Activated T-cell treated with anti-CD3 and anti-CD28 coated beads, Interleukin-2, amount 50 U/mL, for 1 hour (primary cell): ENCODE measurements at regions not wholly inside any gene's neighbourhood (a gene's known extent, or its start where the extent isn't known, plus 50 kb on each side); places are given as distances from the start of the nearest gene placed in this dataset.
"Not testable (repeated sequence)": the region's sequence is repeated elsewhere in the genome, so short reads cannot be mapped to it uniquely, and the experiment has no call there.

Source experiments
- DNase-seq: peaks from one replicate; pipeline ENCODE4 v3.0.0-alpha.2; 2020

DNA sequence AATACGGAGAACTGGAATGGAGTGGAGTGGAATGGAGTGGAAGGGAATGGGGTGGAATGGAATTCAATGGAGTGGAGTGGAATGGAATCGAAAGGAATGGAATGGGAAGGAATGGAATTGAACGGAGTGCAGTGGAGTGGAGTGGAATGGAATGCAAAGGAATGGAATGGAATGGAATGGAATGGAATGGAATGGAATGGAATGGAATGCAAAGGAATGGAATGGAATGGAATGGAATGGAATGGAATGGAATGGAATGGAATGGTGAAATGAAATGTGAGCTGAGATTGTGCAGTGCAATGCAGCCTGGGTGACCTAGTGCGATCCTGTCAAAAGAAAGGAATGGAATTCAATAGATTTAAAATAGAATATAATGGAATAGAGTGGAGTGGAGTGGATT is 357.3 kb upstream of the WSB1 start:
- DNase-seq = not testable (repeated sequence)

DNA sequence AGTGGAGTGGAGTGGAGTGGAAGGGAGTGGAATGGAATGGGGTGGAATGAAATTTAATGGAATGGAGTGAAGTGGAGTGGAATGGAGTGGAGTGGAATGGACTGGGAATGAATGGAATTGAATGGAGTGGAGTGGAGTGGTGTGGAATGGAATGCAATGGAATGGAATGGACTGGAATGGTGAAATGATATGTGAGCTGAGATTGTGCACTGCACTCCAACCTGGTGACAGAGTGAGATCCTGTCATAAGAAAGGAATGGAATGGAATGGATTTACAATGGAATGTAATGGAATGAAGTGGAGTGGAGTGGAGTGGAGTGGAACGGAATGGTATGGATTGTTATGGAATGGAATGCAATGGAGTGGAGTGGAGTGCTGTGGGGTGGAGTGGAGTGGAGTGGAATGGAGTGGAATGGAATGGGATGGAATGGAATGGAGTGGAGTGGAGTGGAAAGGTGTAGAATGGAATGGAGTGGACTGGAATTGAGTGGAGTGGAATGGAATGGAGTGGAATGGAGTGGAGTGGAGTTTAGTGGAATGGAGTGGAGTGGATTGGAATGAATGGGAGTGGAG is 356.1 kb upstream of the WSB1 start:
- DNase-seq = not testable (repeated sequence)

DNA sequence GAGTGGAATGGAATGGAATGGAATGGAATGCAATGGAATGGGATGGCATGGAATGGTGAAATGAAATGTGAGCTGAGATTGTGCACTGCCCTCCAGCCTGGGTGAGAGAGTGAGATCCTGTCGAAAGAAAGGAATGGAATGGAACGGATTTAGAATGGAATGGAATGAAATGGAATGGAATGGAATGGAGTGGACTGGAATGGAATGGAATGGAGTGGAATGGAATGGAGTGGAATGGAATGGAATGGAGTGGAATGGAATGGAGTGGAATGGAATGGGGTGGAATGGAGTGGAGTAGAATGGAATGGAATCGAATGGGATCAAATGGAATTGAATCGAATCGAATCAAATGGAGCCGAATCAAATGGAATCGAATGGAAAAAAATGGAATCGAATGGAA is 354.2 kb upstream of the WSB1 start:
- DNase-seq = not testable (repeated sequence)

DNA sequence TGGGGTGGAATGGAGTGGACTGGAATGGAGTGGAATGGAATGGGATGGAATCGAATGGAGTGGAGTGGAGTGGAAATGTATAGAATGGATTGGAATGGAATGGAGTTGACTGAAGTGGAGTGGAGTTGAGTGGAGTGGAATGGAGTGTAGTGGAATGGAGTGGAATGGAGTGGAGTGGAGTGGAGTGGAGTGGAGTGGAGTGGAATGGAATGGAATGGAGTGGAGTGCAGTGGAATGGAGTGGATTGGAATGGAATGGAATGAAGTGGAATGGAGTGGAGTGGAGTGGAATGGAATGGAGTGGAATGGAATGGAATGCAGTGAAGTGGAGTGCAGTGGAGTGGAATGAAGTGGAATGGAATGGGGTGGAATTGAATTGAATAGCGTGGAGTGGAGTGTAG is 353.3 kb upstream of the WSB1 start:
- DNase-seq = not testable (repeated sequence)

DNA sequence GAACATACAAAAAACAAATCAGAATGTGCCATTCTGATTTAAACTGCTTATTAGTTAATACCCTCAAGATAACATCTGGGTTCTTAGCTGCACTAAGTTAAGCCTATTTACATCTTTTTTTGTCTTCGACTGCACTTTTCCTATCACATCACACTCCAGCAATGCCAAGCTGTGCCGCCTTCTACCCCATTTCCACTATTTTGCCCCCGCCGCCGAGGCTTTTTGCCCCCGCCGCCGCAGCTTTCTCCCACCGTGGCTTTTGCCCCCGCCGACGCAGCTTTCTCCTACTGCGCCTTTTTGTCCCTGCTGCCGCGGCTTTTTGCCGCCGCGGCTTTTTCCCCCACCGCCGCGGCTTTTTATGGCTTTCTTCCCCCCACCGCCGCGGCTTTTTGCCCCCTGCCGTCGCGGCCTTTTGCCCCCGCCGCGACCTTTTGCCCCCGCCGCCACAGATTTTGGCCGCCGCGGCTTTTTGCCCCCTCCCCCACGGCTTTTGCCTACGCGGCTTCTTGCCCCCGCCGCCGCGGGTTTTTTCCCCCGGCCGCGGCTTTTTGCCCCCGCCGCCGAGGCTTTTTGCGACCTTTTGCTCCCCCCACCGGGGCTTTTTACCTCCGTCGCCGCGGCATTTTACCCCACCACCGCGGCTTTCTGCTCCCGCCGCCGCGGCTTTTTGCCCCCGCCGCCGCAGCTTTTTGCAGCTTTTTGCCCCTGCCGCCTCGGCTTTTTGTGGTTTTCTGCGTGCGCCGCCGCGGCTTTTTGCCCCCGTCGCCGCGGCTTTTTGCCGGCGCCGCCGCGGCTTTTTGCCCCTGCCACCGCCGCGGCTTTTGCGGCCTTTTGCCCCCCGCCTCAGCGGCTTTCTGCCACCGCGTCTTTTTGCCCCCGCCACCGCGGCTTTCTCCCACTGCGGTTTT is 331.4 kb upstream of the WSB1 start:
- DNase-seq = no peak

DNA sequence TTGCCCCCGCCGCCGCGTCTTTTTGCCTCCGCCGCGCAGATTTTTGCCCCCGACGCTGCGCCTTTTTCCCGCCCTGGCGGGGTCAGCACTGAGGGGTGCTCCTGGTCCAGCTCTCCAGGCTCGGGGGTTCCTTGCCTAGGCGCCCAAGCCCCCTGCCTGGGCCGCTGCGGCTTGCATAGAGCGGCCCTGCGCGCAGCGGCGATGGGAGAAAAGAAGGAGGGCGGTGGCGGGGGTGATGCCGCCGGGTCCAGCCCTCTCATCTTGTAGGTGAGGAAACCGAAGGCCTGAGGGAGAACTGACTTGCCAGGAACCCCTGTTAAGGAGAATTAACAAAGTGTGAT is 330.8 kb upstream of the WSB1 start:
- DNase-seq = no peak

DNA sequence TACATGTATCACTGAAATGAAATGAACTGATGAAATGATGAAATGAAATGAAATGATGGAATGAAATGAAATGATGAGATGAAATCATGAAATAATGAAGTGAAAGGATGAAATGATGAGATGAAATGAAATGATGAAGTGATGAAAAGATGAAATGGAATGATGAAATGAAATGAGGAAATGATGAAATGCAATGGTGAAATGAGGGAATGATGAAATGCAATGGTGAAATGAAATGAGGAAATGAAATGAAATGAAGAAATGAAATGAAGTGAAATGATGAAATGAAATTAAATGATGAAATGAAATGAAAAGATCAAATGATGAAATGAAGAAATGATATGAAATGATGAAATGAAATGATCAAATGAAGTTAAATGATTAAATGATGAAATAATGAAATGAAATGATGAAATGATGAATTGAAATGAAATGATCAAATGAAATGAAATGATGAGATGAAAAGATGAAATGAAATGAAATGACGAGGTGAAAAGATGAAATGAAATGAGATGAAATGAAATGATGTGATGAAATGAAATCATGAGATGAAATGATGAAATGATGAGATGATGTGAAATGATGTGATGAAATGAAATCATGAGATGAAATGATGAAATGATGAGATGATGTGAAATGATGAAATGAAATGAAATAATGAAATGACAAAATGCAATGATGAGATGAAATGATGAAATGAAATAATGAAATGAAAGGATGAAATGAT is 327.9 kb upstream of the WSB1 start:
- DNase-seq = not testable (repeated sequence)

DNA sequence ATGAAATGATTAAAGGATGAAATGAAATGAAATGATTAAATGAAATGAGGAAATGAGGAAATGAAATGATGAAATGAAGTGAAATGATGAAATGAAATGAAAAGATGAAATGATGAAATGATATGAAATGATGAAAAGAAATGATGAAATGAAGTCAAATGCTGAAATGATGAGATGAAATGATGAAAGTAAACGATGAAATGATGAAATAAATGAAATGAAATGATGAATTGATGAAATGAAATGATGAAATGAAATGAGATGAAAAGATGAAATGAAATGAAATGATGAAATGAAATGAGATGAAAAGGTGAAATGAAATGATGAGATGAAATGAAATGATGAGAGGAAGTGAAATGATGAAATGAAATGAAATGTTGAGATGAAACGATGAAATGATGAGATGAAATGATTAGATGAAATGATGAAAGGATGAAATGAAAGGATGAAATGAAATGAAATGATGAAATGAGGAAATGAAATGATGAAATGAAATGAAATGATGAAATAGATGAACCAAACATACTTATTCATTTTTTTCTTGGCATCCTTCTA is 327.2 kb upstream of the WSB1 start:
- DNase-seq = not testable (repeated sequence)

DNA sequence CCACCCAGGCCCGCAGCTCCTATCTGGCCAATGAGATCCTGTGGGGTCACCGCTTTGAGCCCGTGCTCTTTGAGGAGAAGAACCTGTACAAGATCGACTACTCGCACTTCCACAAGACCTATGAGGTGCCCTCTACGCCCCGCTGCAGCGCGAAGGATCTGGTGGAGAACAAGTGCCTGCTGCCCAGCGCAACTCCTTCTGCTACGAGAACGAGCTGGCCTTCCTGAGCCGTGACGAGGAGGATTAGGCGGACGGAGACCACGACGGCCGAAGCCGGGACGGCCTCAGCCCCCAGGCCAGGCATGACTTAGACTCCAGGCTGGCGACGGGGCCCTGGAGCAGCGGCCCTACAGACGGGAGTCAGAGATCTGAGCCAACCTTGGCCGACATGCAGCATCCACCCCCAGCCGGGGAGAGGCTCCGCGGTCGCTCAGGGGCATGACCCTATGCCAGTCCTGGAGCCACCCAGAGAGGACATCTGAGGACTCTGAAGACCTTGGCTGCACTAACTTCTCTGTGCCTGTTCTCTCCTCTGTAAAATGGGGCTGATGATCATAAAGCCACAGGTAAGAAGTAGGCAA is 312.0 kb upstream of the WSB1 start:
- not testable (repeated sequence) for DNase-seq

DNA sequence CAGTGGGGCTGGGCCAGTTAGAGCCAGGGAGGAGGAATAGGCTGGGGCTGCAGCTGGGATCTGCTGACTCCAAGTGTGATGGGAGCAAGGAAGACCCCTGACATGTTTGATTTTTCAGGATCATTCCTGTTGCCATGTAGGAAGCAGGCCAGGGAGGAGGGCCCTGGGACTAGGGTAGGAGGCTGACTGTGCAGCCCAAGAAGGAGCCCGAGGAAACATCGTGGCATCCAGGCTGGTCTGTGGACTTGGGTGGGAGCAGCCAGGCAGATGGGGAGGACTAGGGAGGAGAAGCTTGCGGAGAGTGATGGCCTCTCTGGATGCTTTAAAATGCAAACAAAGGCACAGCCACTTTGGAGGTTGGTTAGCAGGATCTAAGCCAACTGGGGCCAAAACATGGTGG is 311.4 kb upstream of the WSB1 start:
- not testable (repeated sequence) for DNase-seq

DNA sequence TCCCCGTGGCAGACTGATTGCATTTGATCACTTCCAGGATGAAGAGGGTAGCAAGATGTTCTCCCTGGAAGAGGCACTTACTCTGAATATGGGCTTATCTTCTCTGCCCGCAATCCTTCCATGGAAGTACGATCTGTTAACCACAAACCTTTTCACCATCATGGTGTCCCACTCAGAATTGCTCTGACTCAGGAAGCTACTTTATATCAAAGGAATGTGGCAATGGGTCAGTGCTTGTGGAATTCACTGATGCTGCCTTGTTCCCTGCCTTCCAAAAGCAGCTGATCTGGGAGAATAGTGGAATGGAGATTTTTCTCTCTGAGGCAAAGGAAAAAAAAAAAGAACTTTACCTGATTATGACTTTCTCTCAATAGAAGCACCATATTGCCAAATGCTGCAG is 306.1 kb upstream of the WSB1 start:
- DNase-seq = not testable (repeated sequence)

DNA sequence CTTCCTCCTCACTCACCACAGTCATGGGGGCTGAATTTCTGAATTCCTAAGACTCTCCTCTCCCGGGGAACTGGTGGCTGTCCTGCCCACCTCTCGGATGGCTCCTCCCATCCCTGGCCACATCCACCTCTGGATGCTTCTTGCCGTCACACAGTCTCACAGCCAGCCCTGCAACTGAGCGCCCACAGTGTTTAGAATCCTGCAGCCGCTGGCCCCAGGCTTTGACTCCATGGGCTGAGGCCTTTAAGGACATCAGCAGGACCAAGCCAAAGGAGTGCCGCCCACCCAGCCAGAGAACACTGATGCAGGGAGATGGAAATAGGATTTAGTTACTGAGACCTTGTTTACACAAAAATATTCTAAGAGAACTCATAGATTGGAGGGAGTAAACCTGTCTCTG is 299.3 kb upstream of the WSB1 start:
- DNase-seq = not testable (repeated sequence)

DNA sequence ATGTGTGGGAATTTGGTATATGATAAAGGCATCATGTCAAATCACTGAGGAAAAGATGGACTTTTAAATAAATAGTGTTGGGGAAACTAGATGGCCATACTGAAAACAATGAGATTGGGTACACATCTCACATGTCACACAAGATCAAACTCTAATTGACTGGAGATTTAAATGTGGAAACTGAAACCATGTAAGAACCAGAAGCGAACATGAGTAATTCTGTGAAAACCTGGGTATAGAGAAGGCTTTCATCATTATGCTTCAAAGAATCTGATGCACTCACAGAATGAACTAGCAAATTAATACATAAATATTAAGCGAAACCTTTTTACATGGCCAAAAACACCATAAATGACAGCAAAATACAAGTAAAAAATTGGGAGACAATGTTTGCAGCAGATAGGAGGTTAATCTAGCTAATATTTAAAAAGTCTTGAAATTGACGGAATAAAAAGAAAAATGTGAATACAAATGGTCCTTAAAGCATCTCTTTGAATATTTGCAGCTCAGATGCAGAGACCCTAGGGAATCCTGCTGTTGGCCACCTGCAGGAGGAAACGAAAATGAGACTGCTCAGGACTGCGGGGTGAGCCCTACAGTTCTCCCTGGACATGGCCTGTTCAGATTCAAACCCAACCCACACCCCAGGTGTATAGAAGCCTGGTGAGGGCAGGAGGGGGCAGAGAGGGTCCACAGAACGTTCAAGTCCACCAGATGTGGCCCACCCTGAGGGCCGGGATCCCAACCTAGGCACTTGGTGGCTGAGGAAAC is 297.6 kb upstream of the WSB1 start:
- not testable (repeated sequence) for DNase-seq

DNA sequence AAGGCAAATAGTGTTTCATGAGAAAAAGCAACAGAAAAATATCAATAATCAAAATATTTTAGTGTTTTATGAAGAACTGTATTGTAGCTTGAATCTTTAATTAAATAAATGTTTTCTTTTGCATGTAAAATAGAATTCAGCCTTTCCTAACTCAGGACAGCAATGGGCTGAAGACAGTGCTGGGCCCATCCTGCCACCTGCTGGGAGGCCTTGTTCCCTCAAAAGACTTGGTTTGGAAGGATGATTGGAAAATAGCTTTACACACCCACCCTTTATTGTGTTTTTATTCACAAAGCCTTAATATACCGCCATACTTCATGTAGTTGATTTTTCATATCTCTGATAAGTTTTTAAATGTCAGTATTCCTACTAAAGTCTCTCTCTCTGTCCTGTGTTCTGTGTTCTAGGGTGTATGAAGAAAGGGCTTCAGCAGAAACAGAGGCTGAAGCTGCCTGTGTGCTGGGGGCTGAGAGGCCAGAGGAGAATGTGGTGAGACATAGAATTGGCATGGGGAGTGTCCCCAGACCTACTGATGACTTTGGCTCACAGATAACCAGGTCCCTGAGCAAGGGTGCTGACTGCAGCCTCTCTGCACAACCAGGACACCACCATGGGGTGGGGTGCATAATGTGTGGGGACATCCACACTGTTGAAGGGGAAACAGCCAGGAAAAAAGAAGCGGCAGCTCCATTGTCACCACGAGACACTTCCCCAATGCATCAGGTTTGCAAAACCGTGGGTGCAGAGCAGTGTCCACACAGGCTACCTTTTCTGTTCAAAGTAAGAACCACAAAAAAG is 286.0 kb upstream of the WSB1 start:
- DNase-seq = not testable (repeated sequence)

DNA sequence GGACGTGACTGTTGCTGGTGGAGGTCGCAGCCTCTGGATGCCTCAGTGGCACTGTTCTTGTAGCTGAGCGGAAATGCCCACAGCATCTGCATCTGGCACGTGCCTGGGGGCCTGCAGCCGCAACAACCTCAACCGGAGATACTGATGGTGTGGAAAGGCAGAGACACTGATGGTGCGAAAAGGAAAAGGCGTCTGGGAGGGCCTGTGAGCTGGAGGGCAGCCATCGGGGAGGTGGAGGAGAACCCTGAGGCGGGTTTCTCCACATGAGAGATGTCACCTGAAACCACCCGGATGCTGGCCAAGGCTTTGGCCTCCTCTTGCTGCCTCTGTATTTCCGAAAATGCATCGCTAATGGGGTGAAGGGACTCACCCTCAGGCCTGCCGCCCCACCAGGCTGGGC is 284.8 kb upstream of the WSB1 start:
- DNase-seq = no peak

DNA sequence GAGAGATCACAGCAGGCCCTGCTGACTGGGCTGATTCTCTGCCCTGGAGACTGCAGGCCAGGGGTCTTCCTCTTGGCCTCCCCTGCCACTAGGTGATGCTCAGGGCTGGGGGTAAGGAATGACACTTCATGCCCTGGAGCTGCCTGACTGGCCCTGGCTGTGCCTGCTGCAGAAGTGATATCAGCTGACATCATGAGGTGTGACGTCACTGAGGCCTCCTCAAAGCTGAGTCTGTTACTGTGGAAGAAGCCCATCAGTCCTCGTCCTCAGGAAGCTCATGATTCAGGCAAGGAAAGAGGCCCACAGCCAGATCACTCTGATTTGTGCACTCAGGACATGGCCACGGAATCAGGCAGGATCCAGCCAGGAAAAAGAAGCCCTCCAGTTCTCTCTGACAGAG is 283.8 kb upstream of the WSB1 start:
- DNase-seq = not testable (repeated sequence)

DNA sequence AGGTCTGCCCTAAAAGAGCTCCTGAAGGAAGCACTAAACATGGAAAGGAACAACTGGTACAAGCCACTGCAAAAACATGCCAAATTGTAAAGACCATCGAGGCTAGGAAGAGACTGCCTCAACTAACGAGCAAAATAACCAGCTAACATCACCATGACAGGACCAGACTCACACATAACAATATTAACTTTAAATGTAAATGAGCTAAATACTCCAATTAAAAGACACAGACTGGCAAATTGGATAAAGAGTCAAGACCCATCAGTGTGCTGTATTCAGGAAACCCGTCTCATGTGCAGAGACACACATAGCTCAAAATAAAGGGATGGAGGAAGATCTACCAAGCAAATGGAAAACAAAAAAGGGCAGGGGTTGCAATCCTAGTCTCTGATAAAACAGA is 263.4 kb upstream of the WSB1 start:
- DNase-seq = not testable (repeated sequence)

DNA sequence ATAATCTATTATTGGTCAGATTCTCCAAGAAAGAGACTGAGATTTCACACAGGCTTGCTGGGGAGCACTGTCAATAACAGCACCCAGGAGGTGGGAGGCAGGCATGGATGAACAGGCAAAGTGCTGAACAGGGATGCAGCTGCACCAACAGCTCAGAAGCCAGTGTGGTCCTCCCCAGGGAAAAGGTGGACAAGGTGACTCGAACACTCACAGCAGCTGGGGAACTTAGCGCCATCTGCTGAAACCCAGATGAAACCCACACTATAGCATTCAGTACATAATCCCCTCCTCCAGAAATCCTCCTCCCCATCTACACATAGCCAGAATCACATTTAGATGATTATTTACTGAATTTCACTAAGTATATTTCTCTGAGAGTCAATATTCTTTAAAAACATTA is 255.2 kb upstream of the WSB1 start:
- DNase-seq = no peak

DNA sequence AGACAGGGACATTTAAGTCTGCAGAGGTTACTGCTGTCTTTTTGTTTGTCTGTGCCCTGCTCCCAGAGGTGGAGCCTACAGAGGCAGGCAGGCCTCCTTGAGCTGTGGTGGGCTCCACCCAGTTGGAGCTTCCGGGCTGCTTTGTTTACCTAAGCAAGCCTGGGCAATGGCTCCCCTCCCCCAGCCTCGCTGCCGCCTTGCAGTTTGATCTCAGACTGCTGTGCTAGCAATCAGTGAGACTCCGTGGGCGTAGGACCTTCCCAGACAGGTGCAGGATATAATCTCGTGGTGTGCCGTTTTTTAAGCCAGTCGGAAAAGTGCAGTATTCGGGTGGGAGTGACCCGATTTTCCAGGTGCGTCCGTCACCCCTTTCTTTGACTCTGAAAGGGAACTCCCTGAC is 248.9 kb upstream of the WSB1 start:
- DNase-seq = not testable (repeated sequence)

DNA sequence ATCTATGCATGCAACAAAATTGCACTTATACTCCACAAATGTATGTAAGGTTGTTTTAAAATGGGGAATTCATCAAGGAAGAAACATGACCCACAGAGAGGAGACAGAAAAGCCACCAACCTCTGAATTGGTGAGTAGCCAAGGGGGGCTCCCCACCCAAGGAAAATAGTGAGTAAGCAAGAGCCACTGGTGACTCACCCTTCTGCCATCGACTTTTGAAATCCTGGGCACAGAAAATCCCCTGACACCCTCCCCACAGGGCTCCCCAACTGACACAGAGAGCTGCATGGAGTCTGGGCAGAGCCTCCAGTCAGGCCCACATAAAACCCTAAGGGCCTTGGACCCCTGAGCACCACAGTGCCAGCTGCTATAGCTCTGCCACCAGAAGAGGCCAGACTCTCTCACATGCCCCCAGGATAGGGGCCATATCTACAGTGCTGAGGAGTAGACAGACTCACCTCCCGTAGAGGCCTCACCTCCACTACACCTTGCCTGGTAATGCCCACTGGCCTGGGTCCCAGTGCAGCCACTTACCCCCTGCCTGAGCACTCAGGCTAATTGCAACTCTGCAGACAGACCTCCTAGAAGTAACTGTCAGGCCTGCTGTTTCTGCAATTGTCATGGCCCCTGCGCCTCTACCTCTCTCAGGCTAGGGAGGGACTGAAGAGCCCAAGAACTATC is 244.7 kb upstream of the WSB1 start:
- no peak for DNase-seq

DNA sequence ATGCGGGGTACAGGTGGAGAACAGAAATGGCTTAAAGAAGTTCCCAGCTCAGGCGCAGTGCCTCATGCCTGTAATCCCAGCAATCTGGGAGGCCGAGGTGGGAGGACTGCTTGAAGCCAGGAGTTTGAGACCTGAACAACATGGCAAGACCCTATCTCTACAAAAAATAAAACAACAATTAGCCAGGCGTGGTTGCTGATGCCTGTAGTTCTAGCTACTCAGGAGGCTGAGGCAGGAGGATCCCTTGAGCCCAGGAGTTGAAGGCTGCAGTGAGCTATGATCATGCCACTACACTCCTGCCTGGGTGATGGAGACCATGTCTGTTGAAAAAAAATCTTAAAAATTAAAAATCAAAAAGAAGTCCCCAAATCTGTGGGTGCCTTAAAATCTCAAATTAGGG is 228.3 kb upstream of the WSB1 start:
- DNase-seq = no peak
